LNCaP clone FGC (cell line): ENCODE measurements at regions not wholly inside any gene's neighbourhood (a gene's known extent, or its start where the extent isn't known, plus 50 kb on each side); places are given as distances from the start of the nearest gene placed in this dataset.
"Not testable (repeated sequence)": the region's sequence is repeated elsewhere in the genome, so short reads cannot be mapped to it uniquely, and the experiment has no call there.

Experiments
- DNase-seq: peaks from one replicate; pipeline ENCODE4 v3.0.0-alpha.2; 2011; ENCODE audit warnings: low read depth
- H3K4me3 ChIP-seq: 2 replicates; pipeline ENCODE4 v1.5.1; 2011; ENCODE audit warnings: mild to moderate bottlenecking, low read depth, low read length, control low read depth
- TF ChIP-seq, protein P1 (sequence below): IDR thresholded peaks from 2 replicates; pipeline ENCODE4 v1.5.1; 2012; ENCODE audit warnings: mild to moderate bottlenecking; ENCODE audit not compliant: control insufficient read depth, insufficient read depth; ENCODE audit errors: extremely low read depth

DNA sequence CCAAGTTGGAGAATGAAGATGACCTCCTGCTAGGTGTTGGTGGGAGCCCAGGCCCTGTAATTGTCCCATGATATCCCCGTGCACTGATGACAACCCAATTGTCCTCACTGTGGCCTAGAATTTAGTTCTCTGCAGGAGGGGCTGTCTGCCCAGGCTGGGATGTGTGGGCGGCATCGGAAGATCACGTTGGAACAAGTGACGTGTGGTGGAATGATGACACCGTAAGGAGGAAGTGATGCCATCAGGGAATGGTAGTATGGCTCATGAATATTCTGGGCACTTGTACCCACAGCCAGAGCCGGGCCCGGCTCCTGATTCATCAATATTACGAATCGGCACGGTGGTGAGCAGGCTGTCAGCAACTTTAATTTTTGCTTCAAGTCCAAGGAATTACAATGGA, 111.6 kb downstream of the MIAT start:
- H3K4me3 ChIP-seq, result no peak overlapping the region
- no peak for DNase-seq
- TF ChIP-seq, protein P1, sequence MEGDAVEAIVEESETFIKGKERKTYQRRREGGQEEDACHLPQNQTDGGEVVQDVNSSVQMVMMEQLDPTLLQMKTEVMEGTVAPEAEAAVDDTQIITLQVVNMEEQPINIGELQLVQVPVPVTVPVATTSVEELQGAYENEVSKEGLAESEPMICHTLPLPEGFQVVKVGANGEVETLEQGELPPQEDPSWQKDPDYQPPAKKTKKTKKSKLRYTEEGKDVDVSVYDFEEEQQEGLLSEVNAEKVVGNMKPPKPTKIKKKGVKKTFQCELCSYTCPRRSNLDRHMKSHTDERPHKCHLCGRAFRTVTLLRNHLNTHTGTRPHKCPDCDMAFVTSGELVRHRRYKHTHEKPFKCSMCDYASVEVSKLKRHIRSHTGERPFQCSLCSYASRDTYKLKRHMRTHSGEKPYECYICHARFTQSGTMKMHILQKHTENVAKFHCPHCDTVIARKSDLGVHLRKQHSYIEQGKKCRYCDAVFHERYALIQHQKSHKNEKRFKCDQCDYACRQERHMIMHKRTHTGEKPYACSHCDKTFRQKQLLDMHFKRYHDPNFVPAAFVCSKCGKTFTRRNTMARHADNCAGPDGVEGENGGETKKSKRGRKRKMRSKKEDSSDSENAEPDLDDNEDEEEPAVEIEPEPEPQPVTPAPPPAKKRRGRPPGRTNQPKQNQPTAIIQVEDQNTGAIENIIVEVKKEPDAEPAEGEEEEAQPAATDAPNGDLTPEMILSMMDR, result no peak

DNA sequence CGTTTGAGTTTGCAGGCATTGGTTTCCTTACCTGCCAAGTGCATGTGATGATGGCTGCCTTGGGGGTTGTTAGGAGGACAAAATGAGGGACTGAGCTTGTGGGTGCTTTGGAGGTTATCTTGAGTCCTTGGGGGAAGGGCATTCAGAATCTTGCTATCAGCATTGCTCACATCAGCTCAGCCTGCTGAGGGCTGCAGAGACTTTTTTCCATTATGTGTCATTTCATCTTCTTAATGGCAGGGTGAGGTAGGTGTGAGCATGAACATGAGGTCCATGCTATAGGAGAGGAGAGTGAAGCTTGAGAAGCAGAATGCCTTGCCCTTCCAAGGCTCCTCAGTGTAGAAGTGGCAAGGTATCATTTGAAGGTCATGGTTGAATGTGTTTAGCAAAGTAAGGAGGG, 112.3 kb downstream of the MIAT start:
- TF ChIP-seq, protein P1, result no peak
- H3K4me3 ChIP-seq, result no peak overlapping the region
- no peak for DNase-seq

DNA sequence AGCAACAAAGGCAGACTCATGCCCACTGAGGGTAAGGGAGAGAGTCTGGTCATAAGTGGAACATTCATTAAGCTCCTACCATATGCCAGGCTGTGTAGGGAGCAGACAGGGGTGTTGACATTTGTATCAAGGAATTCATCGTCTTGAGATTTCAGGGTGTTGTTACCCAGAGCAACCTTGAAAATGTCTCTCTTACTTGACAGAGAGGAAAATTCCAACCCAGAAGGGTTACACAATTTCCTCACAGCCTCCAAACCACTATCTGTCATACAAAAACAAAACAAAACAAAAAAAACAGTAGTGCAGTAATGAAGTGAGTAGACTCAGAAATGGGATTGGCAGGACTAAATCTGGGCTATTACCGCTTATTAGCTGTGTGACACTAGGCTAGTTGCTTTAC, 113.2 kb downstream of the MIAT start:
- TF ChIP-seq, protein P1, result no peak
- DNase-seq, result no peak

DNA sequence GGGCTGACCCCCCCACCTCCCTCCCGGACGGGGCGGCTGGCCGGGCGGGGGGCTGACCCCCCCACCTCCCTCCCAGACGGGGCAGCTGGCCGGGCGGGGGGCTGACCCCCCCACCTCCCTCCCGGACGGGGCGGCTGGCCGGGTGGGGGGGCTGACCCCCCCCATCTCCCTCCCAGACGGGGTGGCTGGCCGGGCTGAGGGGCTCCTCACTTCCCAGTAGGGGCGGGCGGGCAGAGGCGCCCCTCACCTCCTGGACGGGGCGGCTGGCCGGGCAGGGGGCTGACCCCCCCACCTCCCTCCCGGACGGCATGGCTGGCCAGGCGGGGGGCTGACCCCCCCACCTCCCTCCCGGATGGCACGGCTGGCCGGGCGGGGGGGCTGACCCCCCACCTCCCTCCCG, 115.7 kb downstream of the MIAT start:
- not testable (repeated sequence) for H3K4me3 ChIP-seq, DNase-seq

More for the DNA sequence above, 113.2 kb downstream of the MIAT start:
- no peak overlapping the region for H3K4me3 ChIP-seq

DNA sequence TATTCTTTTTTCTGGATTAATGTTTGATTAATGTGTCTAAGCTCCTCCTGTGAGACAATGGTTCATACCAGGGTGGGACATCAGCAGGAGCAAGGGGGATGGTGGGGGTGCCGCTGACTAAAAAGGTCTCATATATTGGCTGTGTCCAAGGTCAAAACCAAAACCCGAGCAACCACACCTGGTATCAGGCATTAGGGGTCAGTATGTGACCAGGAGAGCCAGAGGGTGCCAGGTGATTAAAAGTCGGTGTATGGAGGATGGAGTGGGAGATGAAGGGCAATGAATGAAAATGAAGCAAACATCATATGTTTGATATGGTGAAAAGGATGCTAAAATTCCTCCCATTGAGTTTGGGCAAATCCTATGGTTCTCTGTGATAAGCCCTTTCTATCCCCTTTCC, 118.0 kb downstream of the MIAT start:
- TF ChIP-seq, protein P1, result no peak
- DNase-seq, result no peak
- H3K4me3 ChIP-seq, result no peak overlapping the region

DNA sequence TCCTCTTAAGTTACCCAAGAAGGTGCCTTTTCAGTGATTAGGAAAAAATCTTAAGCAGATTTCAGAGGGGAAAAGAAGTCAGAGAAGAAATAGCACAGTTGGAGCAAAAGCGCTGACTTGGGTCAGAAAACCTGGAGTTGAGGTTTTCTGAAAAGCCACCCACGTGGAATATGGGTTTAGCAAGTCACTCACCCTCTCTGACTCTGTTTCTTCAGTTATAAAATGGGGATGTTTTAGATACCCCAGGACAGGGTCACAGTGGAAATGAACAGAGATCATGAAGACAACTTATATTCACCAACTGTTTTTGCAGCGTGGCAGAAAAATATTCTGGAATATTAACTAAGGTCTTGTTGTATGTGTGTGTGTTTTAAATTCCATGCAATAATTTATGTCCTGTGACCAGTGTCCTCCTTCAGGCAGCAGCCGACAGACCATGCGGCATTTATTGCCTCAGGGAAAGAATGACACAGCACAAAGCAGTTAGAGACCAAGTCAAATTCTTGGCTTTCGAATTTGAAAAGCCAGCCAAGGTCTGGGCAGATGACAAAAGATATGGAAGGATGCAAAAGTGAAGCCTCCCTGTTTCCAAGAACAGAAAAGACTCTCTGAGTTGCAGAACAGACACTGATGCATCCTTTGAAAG, 119.9 kb downstream of the MIAT start:
- no peak for DNase-seq
- H3K4me3 ChIP-seq, result no peak overlapping the region
- TF ChIP-seq, protein P1, result no peak

DNA sequence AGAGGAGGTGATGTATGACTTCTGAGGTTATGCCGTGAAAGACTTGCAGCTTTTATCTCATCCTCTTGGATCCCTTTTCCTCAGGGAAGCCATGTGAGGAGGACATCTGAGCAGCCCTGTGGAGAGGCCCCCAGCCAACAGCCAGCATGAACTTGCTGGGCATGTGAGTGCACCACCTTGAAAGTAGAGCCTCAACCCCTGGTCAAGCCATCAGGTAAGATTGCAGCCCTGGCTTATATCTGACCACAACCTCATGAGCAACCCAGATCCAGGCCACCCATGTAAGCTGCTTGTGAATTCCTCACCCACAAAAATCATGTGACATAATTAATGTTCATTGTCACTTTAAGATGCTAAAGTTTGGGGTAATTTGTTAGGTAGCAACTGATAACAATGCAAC, 121.0 kb downstream of the MIAT start:
- no peak for DNase-seq
- no peak overlapping the region for H3K4me3 ChIP-seq
- TF ChIP-seq, protein P1, result no peak

DNA sequence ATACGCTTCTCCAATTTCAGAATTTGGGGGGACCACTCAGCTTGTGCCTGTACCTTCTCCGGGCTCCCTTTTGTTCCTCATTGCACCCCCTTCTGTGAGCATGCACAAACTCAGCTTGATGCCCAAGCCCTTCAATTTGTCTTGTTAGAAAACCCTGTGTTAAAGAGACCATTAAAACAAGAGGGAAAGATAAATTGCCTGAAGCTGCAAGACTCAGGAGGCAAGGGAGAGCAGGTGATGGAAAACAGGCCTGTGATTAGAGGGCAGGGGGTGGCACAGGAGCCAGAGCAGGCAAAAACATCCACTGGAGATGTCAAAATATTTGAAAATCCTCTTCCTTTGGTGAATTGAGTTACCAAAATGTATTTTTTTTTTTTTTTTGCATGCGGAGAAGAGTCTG, 121.7 kb downstream of the MIAT start:
- DNase-seq, result no peak
- no peak overlapping the region for H3K4me3 ChIP-seq
- TF ChIP-seq, protein P1, result no peak
